GM12891 (cell line): ENCODE measurements at regions not wholly inside any gene's neighbourhood (a gene's known extent, or its start where the extent isn't known, plus 50 kb on each side); places are given as distances from the start of the nearest gene placed in this dataset.
"Not testable (repeated sequence)": the region's sequence is repeated elsewhere in the genome, so short reads cannot be mapped to it uniquely, and the experiment has no call there.

Source experiments
- POLR2A ChIP-seq: IDR thresholded peaks from 2 replicates; pipeline ENCODE4 v1.6.1; 2011; ENCODE audit warnings: low read depth, low read length, control low read depth
- POLR2AphosphoS5 ChIP-seq: IDR thresholded peaks from 2 replicates; pipeline ENCODE4 v1.6.1; 2011; ENCODE audit warnings: low read depth, low read length, control low read depth
- POU2F2 ChIP-seq: IDR thresholded peaks from 2 replicates; pipeline ENCODE4 v1.6.1; 2011; ENCODE audit warnings: low read depth, mild to moderate bottlenecking, control low read depth, low read length, moderate library complexity
- SPI1 ChIP-seq: IDR thresholded peaks from 2 replicates; pipeline ENCODE4 v1.6.1; 2011; ENCODE audit warnings: low read depth, low read length, control low read depth
- TAF1 ChIP-seq: IDR thresholded peaks from 2 replicates; pipeline ENCODE4 v1.6.1; 2011; ENCODE audit warnings: low read depth, low read length, control low read depth

GRCh38 chr14:37693420-37693819 lies 98.0 kb downstream of the TTC6 start:
- not testable (repeated sequence) for TF ChIP-seq POLR2A, POLR2AphosphoS5, SPI1, POU2F2, TAF1
